PC-3 (cell line): ENCODE measurements at regions not wholly inside any gene's neighbourhood (a gene's known extent, or its start where the extent isn't known, plus 50 kb on each side); places are given as distances from the start of the nearest gene placed in this dataset.
"Not testable (repeated sequence)": the region's sequence is repeated elsewhere in the genome, so short reads cannot be mapped to it uniquely, and the experiment has no call there.

Experiments used
- CTCF ChIP-seq: fragments of 300-600 bp; sonication (generic); conservative IDR thresholded peaks from 2 replicates; pipeline ENCODE4 v1.5.1; 2017; ENCODE audit warnings: antibody characterized with exemption, low read depth, mild to moderate bottlenecking, low read length
- EZH2phosphoT487 ChIP-seq: fragments of 300-600 bp; sonication (generic); IDR thresholded peaks from 2 replicates; pipeline ENCODE4 v1.6.1; 2018; ENCODE audit warnings: mild to moderate bottlenecking, antibody characterized with exemption, low read length, borderline replicate concordance

- not testable (repeated sequence) for TF ChIP-seq CTCF, EZH2phosphoT487
Measured at GRCh38 chr10:20531241-20531883, 365.7 kb downstream of the NEBL start.
